ENCODE measurements at regions not wholly inside any gene's neighbourhood (a gene's known extent, or its start where the extent isn't known, plus 50 kb on each side); places are given as distances from the start of the nearest gene placed in this dataset.

DNA sequence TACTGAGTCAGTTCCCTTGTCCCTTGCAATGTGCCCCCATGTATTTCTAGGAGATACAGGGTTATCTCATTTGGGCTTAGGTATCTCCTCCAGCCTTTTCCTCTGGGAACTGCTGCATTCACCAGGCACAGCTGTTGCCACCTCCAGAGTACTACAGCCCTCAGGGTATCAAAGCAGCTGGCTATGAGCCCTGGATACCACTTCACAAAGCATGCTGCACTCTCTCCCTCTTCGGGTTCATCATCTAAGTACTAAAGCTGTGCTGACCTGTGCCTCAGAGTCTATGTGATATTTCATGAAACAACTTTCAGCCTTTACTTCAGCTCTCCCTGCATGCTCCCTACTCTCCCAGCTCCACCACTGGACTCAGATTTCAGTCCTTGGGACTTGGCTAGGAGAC, 62.3 kb downstream of the CCDC185 start:
- no peak for TF ChIP-seq POLR2A (IDR thresholded peaks at IDR 0.05)
- TF ChIP-seq, protein P1, sequence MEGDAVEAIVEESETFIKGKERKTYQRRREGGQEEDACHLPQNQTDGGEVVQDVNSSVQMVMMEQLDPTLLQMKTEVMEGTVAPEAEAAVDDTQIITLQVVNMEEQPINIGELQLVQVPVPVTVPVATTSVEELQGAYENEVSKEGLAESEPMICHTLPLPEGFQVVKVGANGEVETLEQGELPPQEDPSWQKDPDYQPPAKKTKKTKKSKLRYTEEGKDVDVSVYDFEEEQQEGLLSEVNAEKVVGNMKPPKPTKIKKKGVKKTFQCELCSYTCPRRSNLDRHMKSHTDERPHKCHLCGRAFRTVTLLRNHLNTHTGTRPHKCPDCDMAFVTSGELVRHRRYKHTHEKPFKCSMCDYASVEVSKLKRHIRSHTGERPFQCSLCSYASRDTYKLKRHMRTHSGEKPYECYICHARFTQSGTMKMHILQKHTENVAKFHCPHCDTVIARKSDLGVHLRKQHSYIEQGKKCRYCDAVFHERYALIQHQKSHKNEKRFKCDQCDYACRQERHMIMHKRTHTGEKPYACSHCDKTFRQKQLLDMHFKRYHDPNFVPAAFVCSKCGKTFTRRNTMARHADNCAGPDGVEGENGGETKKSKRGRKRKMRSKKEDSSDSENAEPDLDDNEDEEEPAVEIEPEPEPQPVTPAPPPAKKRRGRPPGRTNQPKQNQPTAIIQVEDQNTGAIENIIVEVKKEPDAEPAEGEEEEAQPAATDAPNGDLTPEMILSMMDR (IDR thresholded peaks at IDR 0.05), result no peak

Data from thyroid gland (tissue), 4 donors.